MCF 10A (cell line): ENCODE measurements at regions not wholly inside any gene's neighbourhood (a gene's known extent, or its start where the extent isn't known, plus 50 kb on each side); places are given as distances from the start of the nearest gene placed in this dataset.
A peak's percentile ranks its signal among the peaks of the same experiment; 100 is the strongest.

Experiments
- BruUV-seq: library from RNA; stranded (reverse); fragments of 400-500 nt; replicated peaks from 2 replicates; lab custom pipeline; 2021; lab: Mats Ljungman, UMichigan
- CTCF ChIA-PET: fragments of 300-600 bp; sonication (Branson Sonifier 250); formaldehyde crosslinking; extraction: SDS; loops from one replicate; lab custom pipeline; 2021; ENCODE audit warnings: antibody characterized with exemption, inconsistent platforms; lab: Yijun Ruan, JAX
- POLR2A ChIA-PET: fragments of 300-600, 350-650 bp; sonication (Branson Sonifier 250); formaldehyde crosslinking; extraction: SDS; loops from one replicate; lab custom pipeline; 2020; ENCODE audit warnings: antibody characterized with exemption, inconsistent platforms; lab: Yijun Ruan, JAX
- DNase-seq: peaks from one replicate; pipeline ENCODE4 v3.0.0-alpha.2; 2018; ENCODE audit not compliant: unreplicated experiment
- H3K27ac Mint-ChIP-seq: one replicate; pipeline ENCODE4 v1.8.0; 2022; ENCODE audit warnings: mild to moderate bottlenecking, low read depth, mixed read lengths; ENCODE audit not compliant: unreplicated experiment
- H3K27me3 Mint-ChIP-seq: one replicate; pipeline ENCODE4 v1.8.0; 2022; ENCODE audit warnings: mixed read lengths; ENCODE audit not compliant: insufficient read depth, unreplicated experiment
- H3K36me3 Mint-ChIP-seq: one replicate; pipeline ENCODE4 v1.8.0; 2022; ENCODE audit warnings: mild to moderate bottlenecking, moderate library complexity, mixed read lengths; ENCODE audit not compliant: insufficient read depth, unreplicated experiment
- H3K4me1 Mint-ChIP-seq: one replicate; pipeline ENCODE4 v1.8.0; 2022; ENCODE audit warnings: mixed read lengths; ENCODE audit not compliant: insufficient read depth, unreplicated experiment
- H3K4me3 Mint-ChIP-seq: one replicate; pipeline ENCODE4 v1.8.0; 2022; ENCODE audit warnings: mild to moderate bottlenecking, moderate library complexity, mixed read lengths; ENCODE audit not compliant: unreplicated experiment
- H3K9me3 Mint-ChIP-seq: one replicate; pipeline ENCODE4 v1.8.0; 2022; ENCODE audit warnings: mixed read lengths; ENCODE audit not compliant: unreplicated experiment
- CTCF ChIP-seq: fragments of 200-600 bp; IDR thresholded peaks from one replicate; pipeline ENCODE4 v1.8.0; 2022; ENCODE audit warnings: antibody characterized with exemption, mild to moderate bottlenecking; ENCODE audit not compliant: unreplicated experiment
- intact Hi-C: fragments of 100-400 bp; cut with micrococcal nuclease; formaldehyde crosslinking; loops from 2 replicates; pipeline ENCODE4 v1.14.1; 2022

- H3K36me3 Mint-ChIP-seq = no peaks in the 10 kb centered on the region
- intact Hi-C loops = no loop called here
- no peaks in the 10 kb centered on the region for H3K9me3 Mint-ChIP-seq
- H3K4me1 Mint-ChIP-seq = peaks cover 34% of the 10 kb centered on the region
- no peaks in the 10 kb centered on the region for H3K27me3 Mint-ChIP-seq
- TF ChIP-seq CTCF = no peak
- ChIA-PET POLR2A (interaction anchor here (0.6 to 14.3 kb wide), 29 partner anchors 8 to 470 kb away, joined by 3 to 427 read pairs (median 7); partner anchors contain the start of gene MACF1), CTCF (interaction anchor here (0.6 to 4.2 kb wide), 11 partner anchors 24 to 163 kb away, joined by 3 to 72 read pairs (median 13); no protein-coding TSS in a partner anchor)
- no peak overlapping the region for H3K4me3 Mint-ChIP-seq
- H3K27ac Mint-ChIP-seq = no peak overlapping the region
- peak; percentile 74 for DNase-seq
- no TSS peak for BruUV-seq
These were observed 79.1 kb downstream of the NDUFS5 start for GRCh38 chr1:39105061-39105840.

GRCh38 chr1:39105841-39106765 lies 80.0 kb downstream of the NDUFS5 start:
- intact Hi-C loops = no loop called here
- ChIA-PET POLR2A (interaction anchor here (0.6 to 14.3 kb wide), 28 partner anchors 9 to 469 kb away, joined by 3 to 427 read pairs (median 5); partner anchors contain the start of genes MACF1 and RRAGC), CTCF (interaction anchor here (0.6 to 3.6 kb wide), 14 partner anchors 23 to 349 kb away, joined by 3 to 55 read pairs (median 3); no protein-coding TSS in a partner anchor)
- no peaks in the 10 kb centered on the region for H3K9me3 Mint-ChIP-seq
- no peaks in the 10 kb centered on the region for H3K27me3 Mint-ChIP-seq
- no peaks in the 10 kb centered on the region for H3K36me3 Mint-ChIP-seq
- no peak for TF ChIP-seq CTCF
- H3K27ac Mint-ChIP-seq = no peak overlapping the region
- DNase-seq = peak; percentile 61
- BruUV-seq = no TSS peak
- H3K4me1 Mint-ChIP-seq = peaks cover 41% of the 10 kb centered on the region
- no peak overlapping the region for H3K4me3 Mint-ChIP-seq

- H3K4me1 Mint-ChIP-seq = peaks cover 41% of the 10 kb centered on the region
- no peak overlapping the region for H3K27ac Mint-ChIP-seq
- intact Hi-C loops = no loop called here
- TF ChIP-seq CTCF = no peak
- H3K27me3 Mint-ChIP-seq = no peaks in the 10 kb centered on the region
- no peak overlapping the region for H3K4me3 Mint-ChIP-seq
- H3K9me3 Mint-ChIP-seq = no peaks in the 10 kb centered on the region
- no TSS peak for BruUV-seq
- ChIA-PET POLR2A (interaction anchor here (0.6 to 14.3 kb wide), 21 partner anchors 8 to 469 kb away, joined by 3 to 427 read pairs (median 6); partner anchors contain the start of gene RRAGC), CTCF (interaction anchor here (0.6 to 3.6 kb wide), 13 partner anchors 25 to 348 kb away, joined by 3 to 55 read pairs (median 3); no protein-coding TSS in a partner anchor)
- no peak for DNase-seq
- no peaks in the 10 kb centered on the region for H3K36me3 Mint-ChIP-seq
These were observed 80.7 kb downstream of the NDUFS5 start for GRCh38 chr1:39106801-39107327.
